ENCODE measurements at regions not wholly inside any gene's neighbourhood (a gene's known extent, or its start where the extent isn't known, plus 50 kb on each side); places are given as distances from the start of the nearest gene placed in this dataset.

GRCh38 chr6:169047345-169047744 is 206.3 kb downstream of the THBS2 start:
- no peak for DNase-seq (ENCODE audit: low read depth)

- DNase-seq (ENCODE audit: low read depth), result no peak
Measured at GRCh38 chr6:169046483-169047192, 207.0 kb downstream of the THBS2 start.

GRCh38 chr6:169046021-169046420 is 207.6 kb downstream of the THBS2 start:
- no peak for DNase-seq (ENCODE audit: low read depth)

- no peak for DNase-seq (ENCODE audit: low read depth)
Measured at GRCh38 chr6:169045486-169045885, 208.2 kb downstream of the THBS2 start.

- peak; percentile 19 for DNase-seq (ENCODE audit: low read depth)
Measured at GRCh38 chr6:169044381-169045230, 209.0 kb downstream of the THBS2 start.

GRCh38 chr6:169042061-169042460 is 211.6 kb downstream of the THBS2 start:
- no peak for DNase-seq (ENCODE audit: low read depth)

- DNase-seq (ENCODE audit: low read depth), result no peak
Measured at GRCh38 chr6:169041078-169041477, 212.6 kb downstream of the THBS2 start.

GRCh38 chr6:169038691-169039090 is 215.0 kb downstream of the THBS2 start:
- no peak for DNase-seq (ENCODE audit: low read depth)

GRCh38 chr6:169035385-169036240 is 218.0 kb downstream of the THBS2 start:
- no peak for DNase-seq (ENCODE audit: low read depth)

GRCh38 chr6:169034516-169035167 is 219.0 kb downstream of the THBS2 start:
- no peak for DNase-seq (ENCODE audit: low read depth)

- no peak for DNase-seq (ENCODE audit: low read depth)
Measured at GRCh38 chr6:169029861-169030260, 223.8 kb downstream of the THBS2 start.

GRCh38 chr6:169028343-169028742 is 225.3 kb downstream of the THBS2 start:
- no peak for DNase-seq (ENCODE audit: low read depth)

GRCh38 chr6:169026175-169026574 is 227.5 kb downstream of the THBS2 start:
- no peak for DNase-seq (ENCODE audit: low read depth)

- DNase-seq (ENCODE audit: low read depth), result no peak
Measured at GRCh38 chr6:169024047-169024660, 229.5 kb downstream of the THBS2 start.

- no peak for DNase-seq (ENCODE audit: low read depth)
Measured at GRCh38 chr6:169023161-169023874, 230.3 kb downstream of the THBS2 start.

- DNase-seq (ENCODE audit: low read depth), result no peak
Measured at GRCh38 chr6:169022079-169022478, 231.6 kb downstream of the THBS2 start.

GRCh38 chr6:169020821-169021220 is 232.8 kb downstream of the THBS2 start:
- DNase-seq (ENCODE audit: low read depth), result no peak

- DNase-seq (ENCODE audit: low read depth), result no peak
Measured at GRCh38 chr6:169019727-169020491, 233.7 kb downstream of the THBS2 start.

- DNase-seq (ENCODE audit: low read depth), result no peak
Measured at GRCh38 chr6:169019111-169019510, 234.5 kb downstream of the THBS2 start.

- no peak for DNase-seq (ENCODE audit: low read depth)
Measured at GRCh38 chr6:169016758-169017157, 236.9 kb downstream of the THBS2 start.
